ENCODE measurements at regions not wholly inside any gene's neighbourhood (a gene's known extent, or its start where the extent isn't known, plus 50 kb on each side); places are given as distances from the start of the nearest gene placed in this dataset.

GRCh38 chr9:110033869-110034268 is 174.1 kb downstream of the C9orf152 start:
- Histone ChIP-seq H3K4me1 (ENCODE audit: insufficient read depth, low read length) (peaks cover 24% of the 10 kb centered on the region), H3K4me3 (ENCODE audit: low read length) (no peak overlapping the region), H3K27ac (ENCODE audit: low read length) (no peak overlapping the region), H2AFZ (ENCODE audit: low read length) (no peak overlapping the region), H3F3A (ENCODE audit: low read length, unreplicated experiment) (no peaks in the 10 kb centered on the region), H3K27me3 (ENCODE audit: low read length) (no peaks in the 10 kb centered on the region), H3K9ac (ENCODE audit: low read length) (no peak overlapping the region), H3K4me2 (ENCODE audit: low read length) (no peak overlapping the region), H3K9me3 (ENCODE audit: low read length) (no peaks in the 10 kb centered on the region), H3K9me2 (replicated peaks; ENCODE audit: low read length) (no peaks in the 10 kb centered on the region), H4K20me1 (ENCODE audit: low read length) (no peaks in the 10 kb centered on the region), H3K36me3 (ENCODE audit: low read depth, low read length) (no peaks in the 10 kb centered on the region), H3K79me2 (ENCODE audit: low read length) (no peaks in the 10 kb centered on the region)
- no TSS peak for BruUV-seq (replicated peaks)
- DNase-seq = peak; percentile 29
- intact Hi-C loops (cut with micrococcal nuclease) = no loop called here
- TF ChIP-seq EZH2phosphoT487 (IDR thresholded peaks at IDR 0.05; ENCODE audit: borderline replicate concordance, low read length) (no peak), CTCF (conservative IDR thresholded peaks at IDR 0.05; ENCODE audit: low read depth, low read length) (no peak)
- ATAC-seq = 0 out of 2 replicates have a peak, but pooled peaks have one; percentile 23
- CTCF ChIA-PET = no interaction called here
- POLR2A ChIA-PET (ENCODE audit: unreplicated experiment) = no interaction called here

- no TSS peak for BruUV-seq (replicated peaks)
- Histone ChIP-seq H3K27me3 (ENCODE audit: low read length) (no peaks in the 10 kb centered on the region), H3K9me2 (replicated peaks; ENCODE audit: low read length) (no peaks in the 10 kb centered on the region), H2AFZ (ENCODE audit: low read length) (no peak overlapping the region), H3K4me1 (ENCODE audit: insufficient read depth, low read length) (peaks cover 13% of the 10 kb centered on the region), H3F3A (ENCODE audit: low read length, unreplicated experiment) (no peaks in the 10 kb centered on the region), H3K4me3 (ENCODE audit: low read length) (no peak overlapping the region), H3K4me2 (ENCODE audit: low read length) (no peak overlapping the region), H3K9me3 (ENCODE audit: low read length) (no peaks in the 10 kb centered on the region), H3K79me2 (ENCODE audit: low read length) (no peaks in the 10 kb centered on the region), H3K9ac (ENCODE audit: low read length) (no peak overlapping the region), H3K36me3 (ENCODE audit: low read depth, low read length) (no peaks in the 10 kb centered on the region), H3K27ac (ENCODE audit: low read length) (no peak overlapping the region), H4K20me1 (ENCODE audit: low read length) (no peaks in the 10 kb centered on the region)
- TF ChIP-seq CTCF (conservative IDR thresholded peaks at IDR 0.05; ENCODE audit: low read depth, low read length) (no peak), EZH2phosphoT487 (IDR thresholded peaks at IDR 0.05; ENCODE audit: borderline replicate concordance, low read length) (no peak), EZH2 (IDR thresholded peaks at IDR 0.05; ENCODE audit: low read length, unreplicated experiment) (no peak)
- intact Hi-C loops (cut with micrococcal nuclease) = no loop called here
- DNase-seq (no peak), ATAC-seq (no peak)
- ChIA-PET CTCF (no interaction called here), POLR2A (ENCODE audit: unreplicated experiment) (no interaction called here)
These were observed 171.7 kb downstream of the C9orf152 start for GRCh38 chr9:110036286-110036685.

GRCh38 chr9:110040788-110041187 is 167.2 kb downstream of the C9orf152 start:
- TF ChIP-seq EZH2phosphoT487 (IDR thresholded peaks at IDR 0.05; ENCODE audit: borderline replicate concordance, low read length) (no peak), CTCF (conservative IDR thresholded peaks at IDR 0.05; ENCODE audit: low read depth, low read length) (no peak), EZH2 (IDR thresholded peaks at IDR 0.05; ENCODE audit: low read length, unreplicated experiment) (no peak)
- POLR2A ChIA-PET (ENCODE audit: unreplicated experiment) = no interaction called here
- ATAC-seq = peak; percentile 29; the same call in 1 of the 2 replicates

More at GRCh38 chr9:110040788-110041187, 167.2 kb downstream of the C9orf152 start:
- Histone ChIP-seq H2AFZ (ENCODE audit: low read length) (no peak overlapping the region), H3K4me1 (ENCODE audit: insufficient read depth, low read length) (no peaks in the 10 kb centered on the region), H3K36me3 (ENCODE audit: low read depth, low read length) (no peaks in the 10 kb centered on the region), H3K9me3 (ENCODE audit: low read length) (no peaks in the 10 kb centered on the region), H3K27me3 (ENCODE audit: low read length) (no peaks in the 10 kb centered on the region), H3K9ac (ENCODE audit: low read length) (no peak overlapping the region), H3K27ac (ENCODE audit: low read length) (no peak overlapping the region), H3K4me2 (ENCODE audit: low read length) (no peak overlapping the region), H3K4me3 (ENCODE audit: low read length) (no peak overlapping the region), H3K79me2 (ENCODE audit: low read length) (no peaks in the 10 kb centered on the region), H4K20me1 (ENCODE audit: low read length) (no peaks in the 10 kb centered on the region), H3K9me2 (replicated peaks; ENCODE audit: low read length) (no peaks in the 10 kb centered on the region), H3F3A (ENCODE audit: low read length, unreplicated experiment) (no peaks in the 10 kb centered on the region)
- peak; percentile 11 for DNase-seq
- intact Hi-C loops (cut with micrococcal nuclease) = no loop called here
- CTCF ChIA-PET = no interaction called here
- BruUV-seq (replicated peaks) = no TSS peak

Measured in PC-3 (cell line).